OCI-M2 (cell line): ENCODE measurements at regions not wholly inside any gene's neighbourhood (a gene's known extent, or its start where the extent isn't known, plus 50 kb on each side); places are given as distances from the start of the nearest gene placed in this dataset.
"Not testable (repeated sequence)": the region's sequence is repeated elsewhere in the genome, so short reads cannot be mapped to it uniquely, and the experiment has no call there.

Experiments used
- DNase-seq: peaks from one replicate; lab custom pipeline; 2025; ENCODE audit not compliant: unreplicated experiment; lab: John Stamatoyannopoulos, UW

DNA sequence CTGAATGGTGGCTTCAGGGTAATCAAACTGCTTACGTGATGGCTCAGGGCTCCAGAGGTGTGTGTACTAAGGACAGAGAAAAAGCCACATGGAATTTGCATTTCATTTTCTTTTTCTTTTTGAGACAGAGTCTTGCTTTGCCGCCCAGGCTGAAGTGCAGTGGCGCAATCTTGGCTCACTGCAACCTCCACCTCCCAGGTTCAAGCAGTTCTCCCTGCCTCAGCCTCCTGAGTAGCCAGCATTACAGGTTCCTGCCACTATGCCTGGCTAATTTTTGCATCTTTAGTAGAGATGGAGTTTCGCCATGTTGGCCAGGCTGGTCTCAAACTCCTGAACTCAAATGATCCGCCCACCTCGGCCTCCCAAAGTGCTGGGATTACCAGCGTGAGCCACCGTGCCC, 103.7 kb upstream of the CLINT1 start:
- not testable (repeated sequence) for DNase-seq

DNA sequence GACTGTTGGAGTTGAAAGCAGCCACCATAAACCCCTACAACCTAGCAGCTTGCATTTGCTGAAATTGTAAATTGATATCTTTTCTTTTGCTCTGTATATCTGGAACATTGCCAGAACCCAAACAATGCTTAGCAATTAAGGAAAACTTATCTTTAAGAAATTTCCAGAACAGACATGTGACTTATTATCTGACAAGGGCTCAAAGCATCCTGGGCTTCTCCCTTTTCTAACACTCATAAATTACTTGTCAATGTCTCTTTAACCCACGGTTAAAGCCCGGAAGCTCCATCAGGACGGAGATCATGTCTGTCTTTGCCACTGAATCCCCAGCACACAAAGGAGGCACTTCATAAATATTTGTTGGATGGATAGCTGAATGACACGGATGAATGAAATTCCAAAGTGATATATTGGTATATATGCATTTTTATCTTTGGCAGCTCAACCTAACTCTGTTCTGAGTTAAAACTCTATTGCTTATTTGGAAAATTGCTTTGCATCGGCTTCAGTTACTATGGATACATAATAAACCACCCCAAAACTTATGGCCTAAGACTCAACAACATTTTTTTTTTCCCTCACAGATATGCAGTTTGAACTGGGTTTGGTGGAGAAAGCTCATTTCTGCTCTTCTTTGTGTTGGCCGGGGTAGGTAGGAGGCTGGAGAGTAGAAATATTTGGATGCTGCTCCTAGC, 103.1 kb upstream of the CLINT1 start:
- no peak for DNase-seq

DNA sequence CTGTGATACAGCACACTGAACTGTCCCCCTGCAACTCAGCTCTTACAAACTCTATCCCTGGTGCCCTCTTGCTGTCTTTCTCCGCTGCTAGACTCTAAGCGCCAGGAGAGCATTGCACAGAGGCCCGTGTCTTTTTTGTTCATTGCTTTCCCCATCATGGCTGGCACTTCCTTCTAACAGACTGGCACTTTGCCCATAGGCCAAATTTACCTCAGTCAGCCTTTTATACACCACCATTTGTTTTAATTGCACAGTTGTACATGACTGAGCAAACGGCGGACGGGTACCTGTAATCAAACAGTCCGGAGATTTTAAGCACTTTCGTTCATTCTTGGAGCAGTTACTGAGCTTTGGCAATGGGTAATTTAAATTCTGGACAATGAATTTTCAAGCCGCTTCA, 102.2 kb upstream of the CLINT1 start:
- no peak for DNase-seq

DNA sequence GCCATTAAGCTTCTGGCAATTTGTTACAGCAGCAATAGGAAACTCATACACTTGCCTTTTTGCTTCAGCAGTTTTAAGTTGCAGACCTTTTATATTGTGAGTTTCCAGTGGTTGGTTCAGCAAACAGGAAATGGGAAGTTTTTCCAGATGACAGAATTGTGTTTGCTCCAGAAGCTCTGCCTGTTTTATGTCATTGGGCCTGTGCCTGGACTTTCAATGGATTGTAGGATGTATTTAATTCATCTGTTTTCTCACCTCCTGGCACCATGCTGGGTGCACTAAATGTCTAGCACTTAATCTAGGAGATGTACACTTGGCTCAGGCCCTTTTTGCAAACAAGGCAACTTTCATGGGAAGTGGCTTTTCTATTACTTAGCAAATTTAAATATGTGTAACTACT, 100.4 kb upstream of the CLINT1 start:
- DNase-seq = no peak

DNA sequence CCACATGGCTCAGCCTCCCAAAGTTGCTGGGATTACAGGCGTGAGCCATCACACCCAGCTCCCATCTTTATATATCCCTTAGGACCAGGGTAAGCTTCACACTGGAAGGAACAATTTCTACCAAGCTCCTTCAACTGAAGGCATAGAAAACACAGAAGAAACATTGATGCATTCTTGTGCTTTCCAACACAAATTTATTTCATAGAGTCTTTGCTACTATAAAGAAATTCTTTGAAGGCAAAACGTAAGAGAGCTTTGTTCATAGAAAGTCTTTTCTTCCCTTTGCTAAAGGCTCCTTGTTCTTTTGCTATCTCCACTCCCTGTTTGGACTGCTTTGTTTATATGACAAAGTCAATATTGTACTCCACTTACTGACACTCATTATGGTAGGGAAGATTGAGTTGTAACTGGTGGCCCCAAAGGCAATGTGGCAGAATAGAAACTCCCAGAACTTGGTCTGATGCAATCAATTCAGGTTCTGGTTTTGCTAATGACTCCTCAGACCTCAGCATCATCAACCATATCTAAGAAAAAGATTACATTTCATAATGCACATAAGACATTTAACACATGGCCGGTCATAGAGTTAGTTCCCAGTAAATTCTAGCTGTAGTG, 97.4 kb upstream of the CLINT1 start:
- DNase-seq = no peak

DNA sequence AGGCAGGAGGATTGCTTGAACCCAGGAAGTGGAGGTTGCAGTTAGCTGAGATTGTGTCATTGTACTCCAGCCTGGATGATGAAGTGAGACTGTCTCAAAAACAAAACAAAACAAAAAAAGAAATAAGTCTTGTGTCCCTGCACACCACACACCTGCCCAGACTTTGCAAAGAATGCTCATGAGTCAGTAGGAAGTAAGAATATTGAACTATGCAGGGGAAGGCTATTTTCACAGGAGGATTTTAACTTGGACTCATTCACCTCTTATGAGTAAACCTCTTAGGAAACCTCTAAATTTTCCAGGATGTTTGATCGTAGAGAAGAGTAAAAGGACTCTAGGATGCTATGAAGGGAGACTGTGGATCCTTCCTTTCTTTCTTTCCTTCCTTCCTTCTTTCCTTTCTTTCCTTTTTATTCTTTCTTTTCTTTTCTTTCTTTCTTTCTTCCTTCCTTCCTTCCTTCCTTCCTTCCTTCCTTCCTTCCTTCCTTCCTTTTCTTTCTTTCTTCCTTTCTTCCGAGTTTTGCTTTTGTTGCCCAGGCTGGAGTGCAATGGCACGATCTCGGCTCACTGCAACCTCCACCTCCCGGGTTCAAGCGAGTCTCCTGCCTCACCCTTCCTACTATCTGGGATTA, 96.7 kb upstream of the CLINT1 start:
- no peak for DNase-seq

DNA sequence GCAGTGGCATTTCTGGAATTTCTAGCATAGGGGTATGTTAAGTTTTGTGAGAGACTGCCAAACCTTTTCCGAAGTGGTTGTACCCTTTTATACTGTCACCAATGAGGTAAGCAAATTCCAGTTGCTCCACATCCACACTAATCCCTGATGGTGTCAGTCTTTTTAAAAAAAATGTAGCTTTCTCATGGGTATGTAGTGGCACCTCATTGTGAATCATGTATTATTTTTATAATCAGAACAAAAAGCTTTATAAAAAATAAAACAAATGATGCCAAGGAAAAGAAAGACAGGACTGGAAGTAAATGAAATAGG, 93.4 kb upstream of the CLINT1 start:
- DNase-seq = no peak

DNA sequence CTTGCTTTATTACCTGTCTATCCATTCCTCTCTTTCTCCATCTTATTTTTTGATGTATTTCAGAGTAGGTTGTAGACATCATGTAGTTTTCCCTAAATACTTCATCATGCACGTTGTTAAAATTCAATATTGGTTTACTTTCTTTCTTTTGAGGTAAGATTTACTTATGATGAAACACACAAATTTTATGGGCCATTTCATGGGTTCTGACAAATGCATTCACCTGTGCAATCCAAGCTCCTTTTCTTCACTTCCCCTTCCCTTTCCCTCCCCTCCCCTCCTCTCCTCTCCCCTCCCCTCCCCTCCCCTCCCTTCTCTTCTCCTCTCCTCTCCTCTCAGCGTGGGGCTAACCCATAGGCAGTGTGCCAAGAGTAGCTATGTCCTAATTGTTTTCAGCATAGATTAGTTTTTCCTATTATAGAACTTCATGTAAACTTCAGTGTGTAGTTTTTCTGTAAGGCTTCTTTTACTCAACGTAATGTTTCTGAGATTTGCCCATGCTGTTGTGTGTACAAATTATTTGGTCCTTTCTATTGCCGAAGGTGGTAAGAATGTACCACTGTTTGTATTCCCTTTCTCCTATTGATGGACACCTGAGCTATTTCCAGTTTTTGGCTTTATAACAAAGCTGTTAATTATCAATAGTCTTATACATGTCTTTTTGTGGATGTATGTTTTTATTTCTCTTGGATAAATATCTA, 92.9 kb upstream of the CLINT1 start:
- no peak for DNase-seq

DNA sequence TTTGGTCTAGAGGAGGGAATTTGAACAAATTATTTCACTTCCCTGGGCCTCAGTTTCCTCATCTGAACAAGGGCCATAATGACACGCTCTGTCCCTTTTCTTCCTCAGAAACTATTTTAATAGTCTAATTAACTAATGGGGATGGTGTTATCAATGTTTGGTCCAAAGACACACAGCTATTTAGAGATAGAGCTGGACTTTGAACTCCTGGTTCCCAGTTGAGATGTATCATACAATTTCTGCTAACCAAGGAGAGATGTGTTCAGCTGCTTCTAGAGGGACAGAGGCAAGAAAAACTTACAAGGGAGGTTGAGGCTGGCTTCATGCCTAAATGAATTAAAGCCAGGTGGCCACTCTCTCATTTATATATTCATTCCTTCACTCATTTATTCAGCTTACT, 90.6 kb upstream of the CLINT1 start:
- no peak for DNase-seq

DNA sequence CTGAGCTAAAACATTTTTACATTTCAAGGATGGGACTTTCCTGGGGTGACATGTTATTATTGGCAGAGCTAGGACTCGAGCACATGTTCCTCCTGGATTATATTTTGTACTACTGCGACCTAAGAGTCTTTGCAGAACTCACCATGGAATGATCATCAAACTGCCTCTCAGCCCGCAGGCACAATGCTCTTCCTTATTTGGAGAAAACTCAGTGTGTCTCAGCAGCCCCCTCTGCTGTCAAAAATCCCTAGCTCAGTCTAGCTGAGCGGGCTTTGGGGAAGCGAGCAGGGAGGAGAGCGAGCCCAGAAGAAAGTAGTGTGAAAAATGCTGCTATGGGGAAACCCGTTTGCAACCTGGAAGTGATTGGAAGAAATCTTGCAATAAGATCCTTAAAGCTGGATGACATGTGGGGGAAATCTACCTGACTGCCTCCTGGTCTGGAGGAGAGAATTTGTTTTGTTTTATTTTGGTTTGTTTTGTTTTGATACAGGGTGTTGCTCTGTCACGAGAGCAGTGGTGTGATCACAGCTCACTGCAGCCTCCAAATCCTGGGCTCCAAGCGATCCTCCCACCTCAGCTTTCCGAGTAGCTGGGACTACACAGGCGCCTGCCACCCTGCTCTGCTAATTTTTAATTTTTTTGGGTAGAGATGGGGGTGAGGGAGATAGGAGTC, 89.9 kb upstream of the CLINT1 start:
- peak; percentile 31 for DNase-seq

DNA sequence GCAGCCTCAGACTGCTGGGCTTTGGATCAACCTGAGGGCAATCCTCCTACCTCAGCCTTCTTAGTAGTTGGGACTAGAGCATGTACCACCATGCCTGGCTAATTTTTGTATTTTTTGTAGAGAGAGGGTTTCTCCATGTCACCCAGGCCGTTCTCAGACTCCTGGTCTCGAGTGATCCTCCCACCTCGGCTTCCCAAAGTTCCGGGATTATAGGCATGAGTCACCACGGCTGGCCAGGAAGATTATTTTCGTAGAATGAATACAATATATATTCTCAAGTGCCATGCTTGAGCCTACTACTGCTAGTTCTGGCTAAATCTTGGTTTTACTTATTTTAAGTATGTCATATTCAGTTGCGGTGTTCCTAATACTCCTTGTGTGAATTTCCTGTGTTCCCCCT, 88.2 kb upstream of the CLINT1 start:
- no peak for DNase-seq

DNA sequence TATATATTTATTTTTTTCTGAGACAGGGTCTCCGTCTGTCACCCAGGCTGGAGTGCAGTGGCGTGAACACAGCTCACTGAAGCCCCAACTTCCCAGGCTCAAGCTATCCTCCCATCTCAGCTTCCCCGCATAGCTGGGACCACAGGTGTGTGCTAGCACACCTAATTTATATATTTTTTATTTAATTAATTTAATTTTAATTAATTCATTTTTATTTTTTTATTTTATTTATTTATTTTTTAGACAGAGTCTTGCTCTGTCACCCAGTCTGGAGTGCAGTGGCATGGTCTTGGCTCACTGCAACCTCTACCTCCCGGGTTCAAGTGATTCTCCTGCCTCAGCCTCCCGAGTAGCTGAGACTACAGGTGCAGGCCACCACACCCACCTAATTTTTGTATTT, 86.9 kb upstream of the CLINT1 start:
- not testable (repeated sequence) for DNase-seq

DNA sequence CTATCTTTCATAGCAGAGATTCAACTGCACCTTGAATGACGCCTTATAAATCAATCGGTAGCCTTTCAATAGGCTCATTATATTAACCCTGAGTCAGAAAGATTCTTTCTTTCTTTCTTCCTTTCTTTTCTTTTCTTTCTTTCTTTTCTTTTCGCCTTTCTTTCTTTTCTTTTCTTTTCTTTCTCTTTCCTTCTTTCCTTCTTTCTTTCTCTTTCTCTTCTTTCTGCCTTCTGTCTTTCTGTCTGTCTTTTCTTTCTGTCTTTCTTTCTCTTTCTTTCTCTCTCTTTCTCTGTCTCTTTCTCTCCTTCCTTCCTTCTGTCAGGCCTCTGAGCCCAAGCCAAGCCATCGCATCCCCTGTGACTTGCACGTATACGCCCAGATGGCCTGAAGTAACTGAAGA, 86.0 kb upstream of the CLINT1 start:
- DNase-seq = no peak

DNA sequence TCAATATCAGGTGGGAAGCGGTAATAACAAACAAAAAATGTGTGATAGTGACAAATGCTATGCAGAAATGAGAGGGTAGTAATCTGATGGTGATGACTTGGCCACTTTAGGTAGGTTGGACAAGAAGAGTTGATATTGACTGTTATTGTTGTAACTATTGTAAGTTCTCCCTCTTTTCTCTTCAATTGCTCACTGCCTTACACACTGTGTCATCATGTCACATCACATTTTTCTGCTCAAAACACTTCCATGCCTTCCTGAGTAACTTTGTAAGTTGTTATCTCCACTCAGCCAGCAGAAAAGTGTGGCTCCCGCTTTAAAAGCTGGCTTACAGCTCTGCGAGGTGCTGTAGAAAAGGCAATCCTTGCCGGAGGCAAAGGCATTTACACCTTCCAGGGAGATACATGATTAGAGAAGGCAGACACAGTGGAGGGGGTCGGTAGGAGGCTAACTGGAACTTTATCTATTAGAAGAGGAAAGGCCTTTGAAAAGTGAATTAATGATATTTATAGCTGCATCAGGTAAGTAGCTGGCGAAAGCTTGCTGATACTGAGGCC, 85.2 kb upstream of the CLINT1 start:
- no peak for DNase-seq

DNA sequence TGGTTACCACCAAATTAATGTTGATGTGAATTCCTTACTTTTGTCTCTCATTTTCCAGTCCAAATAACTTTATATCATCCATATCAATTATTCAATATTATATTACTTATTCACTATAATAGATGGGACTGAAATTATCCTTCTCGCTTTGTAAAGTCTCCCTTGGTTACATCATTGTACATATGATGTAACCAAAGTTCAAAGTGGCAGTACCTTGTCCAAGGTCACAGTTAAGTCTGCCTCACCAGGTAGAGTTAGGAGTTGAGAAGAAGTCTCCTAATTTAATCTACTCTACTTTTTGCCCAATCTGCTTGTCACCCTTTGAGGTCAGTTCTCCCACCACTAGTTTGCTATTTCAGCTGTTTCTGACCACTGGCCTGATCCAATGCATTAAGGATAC, 83.7 kb upstream of the CLINT1 start:
- no peak for DNase-seq

DNA sequence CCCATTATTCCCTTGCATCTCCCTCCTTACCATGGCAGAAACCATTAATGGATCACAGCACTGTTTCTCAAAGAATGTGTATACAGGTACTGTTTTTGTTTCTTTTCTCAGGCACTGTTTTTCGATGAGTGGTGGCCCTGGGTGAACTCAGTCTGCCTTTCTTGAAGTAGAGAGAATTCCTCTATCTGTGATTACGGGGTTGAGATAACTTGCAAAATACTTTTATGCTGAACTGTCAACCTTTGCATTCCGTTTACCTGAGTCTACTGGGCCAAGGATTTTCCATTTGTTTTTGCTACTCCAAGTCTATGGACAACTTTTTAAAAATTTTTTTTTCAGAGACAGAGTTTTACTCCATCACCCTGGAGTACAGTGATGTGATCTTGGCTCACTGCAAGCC, 82.7 kb upstream of the CLINT1 start:
- DNase-seq = no peak

DNA sequence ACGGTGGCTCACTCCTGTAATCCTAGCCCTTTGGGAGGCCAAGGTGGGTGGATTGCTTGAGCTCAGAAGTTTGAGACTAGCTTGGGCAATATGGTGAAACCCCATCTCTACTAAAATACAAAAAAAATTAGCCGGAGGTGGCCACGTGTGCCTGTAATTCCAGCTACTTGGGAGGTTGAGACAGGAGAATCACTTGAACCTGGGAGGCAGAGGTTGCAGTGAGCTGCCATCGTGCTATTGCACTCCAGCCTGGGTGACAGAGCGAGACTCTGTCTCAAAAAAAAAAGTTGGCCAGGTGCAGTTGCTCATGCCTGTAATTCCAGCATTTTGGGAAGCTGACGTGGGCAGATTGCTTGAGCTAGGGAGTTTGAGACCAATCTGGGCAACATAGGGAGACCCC, 79.2 kb upstream of the CLINT1 start:
- not testable (repeated sequence) for DNase-seq

DNA sequence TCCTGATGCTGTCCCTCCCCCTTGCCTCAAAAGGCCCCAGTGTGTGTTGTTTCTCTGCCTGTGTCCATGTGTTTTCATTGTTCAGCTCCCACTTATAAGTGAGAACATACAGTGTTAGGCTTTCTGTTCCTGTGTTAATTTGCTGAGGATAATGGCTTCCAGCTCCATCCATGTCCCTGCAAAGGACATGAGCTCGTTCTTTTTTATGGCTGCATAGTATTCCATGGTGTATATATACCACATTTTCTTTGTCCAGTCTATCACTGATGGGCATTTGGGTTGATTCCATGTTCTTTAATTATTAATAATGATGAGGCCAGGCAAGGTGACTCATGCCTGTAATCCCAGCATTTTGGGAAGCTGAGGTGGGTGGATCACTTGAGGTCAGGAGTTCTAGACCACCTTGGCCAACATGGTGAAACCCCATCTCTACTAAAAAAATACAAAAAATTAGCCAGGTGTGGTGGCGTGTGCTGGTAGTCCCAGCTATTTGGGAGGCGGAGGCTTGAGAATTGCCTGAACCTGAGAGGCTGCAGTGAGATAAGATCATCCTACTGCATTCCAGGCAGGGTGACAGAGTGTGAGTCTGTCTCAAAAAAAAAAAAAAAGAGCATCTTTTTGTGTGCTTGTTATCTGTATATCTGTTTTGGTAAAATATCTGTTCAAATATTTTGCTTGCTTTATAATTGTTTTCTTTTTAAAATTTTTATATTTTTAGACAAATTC, 78.0 kb upstream of the CLINT1 start:
- not testable (repeated sequence) for DNase-seq

DNA sequence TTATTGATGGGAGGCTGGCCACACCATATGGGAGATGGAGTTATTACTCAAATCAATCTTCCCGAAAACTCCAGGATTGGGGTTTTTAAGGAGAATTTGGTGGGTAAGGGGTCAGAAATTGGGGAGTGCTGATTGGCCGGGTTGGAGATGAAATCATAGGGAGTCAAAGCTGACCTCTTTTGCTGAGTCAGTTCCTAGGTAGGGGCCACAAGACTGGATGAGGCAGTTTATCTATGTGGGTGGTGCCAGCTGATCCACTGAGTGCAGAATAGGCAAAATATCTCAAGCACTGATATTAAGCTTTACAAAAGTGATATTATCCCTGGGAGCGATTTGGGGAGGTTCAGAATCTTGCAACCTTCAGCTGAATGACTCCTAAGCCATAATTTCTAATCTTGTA, 75.7 kb upstream of the CLINT1 start:
- DNase-seq = no peak

DNA sequence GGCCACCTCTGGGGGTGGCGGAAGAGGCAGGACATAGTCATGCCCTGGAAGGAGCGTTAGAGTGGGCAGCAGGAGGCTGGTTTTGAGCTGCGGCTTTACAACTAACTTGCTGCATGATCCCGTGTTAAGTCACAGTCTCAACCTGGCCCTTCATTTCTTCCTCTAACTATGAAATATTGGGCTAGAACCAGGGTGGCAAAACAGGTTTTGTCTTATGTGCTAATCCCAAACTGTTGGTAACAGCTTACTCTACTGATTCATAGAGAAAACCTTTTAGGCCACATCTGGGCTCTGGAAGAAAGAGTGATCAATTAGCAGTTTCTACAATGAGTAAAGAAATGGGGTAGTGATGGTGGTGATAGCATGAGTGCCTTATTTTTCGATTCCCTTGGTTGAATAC, 74.1 kb upstream of the CLINT1 start:
- DNase-seq = no peak

DNA sequence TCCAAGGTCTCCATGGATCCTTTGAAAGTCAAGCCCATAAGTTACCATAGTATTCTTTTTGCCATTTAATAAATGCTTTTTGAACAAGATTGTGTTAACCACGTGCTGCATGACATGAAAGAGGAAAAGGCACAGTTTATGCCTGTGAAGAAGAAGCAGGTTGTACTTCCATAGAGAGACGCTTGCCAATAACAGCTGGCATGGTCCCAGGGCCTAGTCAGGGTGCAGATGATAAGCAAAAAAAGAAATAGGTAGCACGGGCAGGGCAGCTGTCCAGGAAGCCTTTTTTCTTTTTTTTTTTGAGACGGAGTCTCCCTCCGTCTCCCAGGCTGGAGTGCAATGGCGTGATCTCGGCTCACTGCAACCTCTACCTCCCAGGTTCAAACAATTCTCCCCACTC, 71.8 kb upstream of the CLINT1 start:
- no peak for DNase-seq
